H9 (cell line): ENCODE measurements at regions not wholly inside any gene's neighbourhood (a gene's known extent, or its start where the extent isn't known, plus 50 kb on each side); places are given as distances from the start of the nearest gene placed in this dataset.

ENCODE experiments used
- DNase-seq: peaks from one replicate; pipeline ENCODE4 v3.0.0-alpha.2; 2017
- H2AFZ ChIP-seq: one replicate; pipeline ENCODE4 v1.6.1; 2013; ENCODE audit warnings: mild to moderate bottlenecking, low read length, control low read depth, moderate library complexity
- H2AK5ac ChIP-seq: 2 replicates; pipeline ENCODE4 v1.6.1; 2013; ENCODE audit warnings: low read length, control low read depth, mixed read lengths; ENCODE audit not compliant: insufficient read length
- H2BK120ac ChIP-seq: one replicate; pipeline ENCODE4 v1.6.1; 2013; ENCODE audit warnings: low read depth, mild to moderate bottlenecking, low read length, control low read depth, inconsistent platforms; ENCODE audit not compliant: poor library complexity, severe bottlenecking
- H2BK12ac ChIP-seq: 2 replicates; pipeline ENCODE4 v1.6.1; 2013; ENCODE audit warnings: low read length, control low read depth, mixed read lengths, low read depth; ENCODE audit not compliant: insufficient read length
- H2BK15ac ChIP-seq: 2 replicates; pipeline ENCODE4 v1.6.1; 2013; ENCODE audit warnings: low read depth, low read length, control low read depth
- H2BK20ac ChIP-seq: one replicate; pipeline ENCODE4 v1.6.1; 2013; ENCODE audit warnings: low read depth, mild to moderate bottlenecking, low read length, control low read depth, inconsistent platforms; ENCODE audit not compliant: poor library complexity, severe bottlenecking
- H2BK5ac ChIP-seq: 2 replicates; pipeline ENCODE4 v1.6.1; 2013; ENCODE audit warnings: low read length, control low read depth, mixed read lengths; ENCODE audit not compliant: insufficient read length
- H3K14ac ChIP-seq: 2 replicates; pipeline ENCODE4 v1.6.1; 2013; ENCODE audit warnings: low read length, control low read depth; ENCODE audit not compliant: insufficient read depth
- H3K18ac ChIP-seq: 2 replicates; pipeline ENCODE4 v1.6.1; 2013; ENCODE audit warnings: low read depth, mild to moderate bottlenecking, mixed read lengths, low read length, control low read depth; ENCODE audit not compliant: insufficient read length
- H3K23ac ChIP-seq: 2 replicates; pipeline ENCODE4 v1.6.1; 2013; ENCODE audit warnings: low read length, control low read depth, mixed read lengths, low read depth; ENCODE audit not compliant: insufficient read length
- H3K23me2 ChIP-seq: 2 replicates; pipeline ENCODE4 v1.6.1; 2013; ENCODE audit warnings: low read depth, mild to moderate bottlenecking, mixed read lengths, low read length, control low read depth; ENCODE audit not compliant: insufficient read length, poor library complexity, severe bottlenecking
- H3K27ac ChIP-seq: 2 replicates; pipeline ENCODE4 v1.5.1; 2013; ENCODE audit warnings: low read length, control low read depth, mixed read lengths, low read depth; ENCODE audit not compliant: insufficient read length
- H3K27me3 ChIP-seq: 2 replicates; pipeline ENCODE4 v1.6.1; 2013; ENCODE audit warnings: low read length, control low read depth, inconsistent platforms; ENCODE audit not compliant: insufficient read depth
- H3K4ac ChIP-seq: 2 replicates; pipeline ENCODE4 v1.6.1; 2013; ENCODE audit warnings: low read depth, mild to moderate bottlenecking, control low read depth, inconsistent platforms, low read length, moderate library complexity
- H3K4me1 ChIP-seq: 2 replicates; pipeline ENCODE4 v1.6.1; 2013; ENCODE audit warnings: low read length, control low read depth, inconsistent platforms; ENCODE audit not compliant: insufficient read depth
- H3K4me2 ChIP-seq: 2 replicates; pipeline ENCODE4 v1.6.1; 2013; ENCODE audit warnings: low read length, control low read depth, mixed read lengths; ENCODE audit not compliant: insufficient read length, insufficient read depth
- H3K56ac ChIP-seq: 2 replicates; pipeline ENCODE4 v1.6.1; 2013; ENCODE audit warnings: low read depth, mild to moderate bottlenecking, mixed read lengths, low read length, control low read depth; ENCODE audit not compliant: insufficient read length
- H3K79me1 ChIP-seq: 2 replicates; pipeline ENCODE4 v1.6.1; 2013; ENCODE audit warnings: low read depth, mild to moderate bottlenecking, moderate library complexity, low read length, control low read depth, inconsistent platforms; ENCODE audit not compliant: insufficient read depth, poor library complexity, severe bottlenecking
- H3K79me2 ChIP-seq: 2 replicates; pipeline ENCODE4 v1.6.1; 2013; ENCODE audit warnings: low read length, control low read depth, inconsistent platforms; ENCODE audit not compliant: insufficient read depth
- H3K9ac ChIP-seq: 2 replicates; pipeline ENCODE4 v1.6.1; 2013; ENCODE audit warnings: low read length, control low read depth, mixed read lengths; ENCODE audit not compliant: insufficient read length; ENCODE audit errors: extremely low read depth
- H3K9me3 ChIP-seq: one replicate; pipeline ENCODE4 v1.6.1; 2013; ENCODE audit warnings: low read depth, low read length, inconsistent platforms; ENCODE audit not compliant: control insufficient read depth
- H3T11ph ChIP-seq: one replicate; pipeline ENCODE4 v1.6.1; 2013; ENCODE audit warnings: mild to moderate bottlenecking, low read length, control low read depth, inconsistent platforms
- H4K20me1 ChIP-seq: one replicate; pipeline ENCODE4 v1.6.1; 2013; ENCODE audit not compliant: control insufficient read depth, insufficient read length, insufficient read depth
- H4K5ac ChIP-seq: 2 replicates; pipeline ENCODE4 v1.6.1; 2013; ENCODE audit warnings: low read depth, mild to moderate bottlenecking, mixed read lengths, low read length, control low read depth; ENCODE audit not compliant: insufficient read length
- H4K8ac ChIP-seq: replicated peaks from 2 replicates; pipeline ENCODE4 v1.6.1; 2013; ENCODE audit warnings: low read length, control low read depth, mixed read lengths, low read depth; ENCODE audit not compliant: insufficient read length
- H4K91ac ChIP-seq: 2 replicates; pipeline ENCODE4 v1.6.1; 2013; ENCODE audit warnings: low read depth, mild to moderate bottlenecking, moderate library complexity, mixed read lengths, low read length, control low read depth; ENCODE audit not compliant: insufficient read length
- H3K27ac Mint-ChIP-seq, 3 experiments: 2 replicates in 2 of 3; 3 replicates in 1 of 3; pipeline ENCODE4 v1.8.0; 2020 to 2021; ENCODE audit warnings: mixed read lengths in 3 of 3, mild to moderate bottlenecking in 1 of 3, moderate library complexity in 1 of 3
- H3K27me3 Mint-ChIP-seq: 2 replicates; pipeline ENCODE4 v1.8.0; 2021; ENCODE audit warnings: low read depth, mild to moderate bottlenecking, moderate library complexity, mixed read lengths
- H3K36me3 Mint-ChIP-seq, 3 experiments: 2 replicates in 2 of 3; 3 replicates in 1 of 3; pipeline ENCODE4 v1.8.0; 2020 to 2021; ENCODE audit warnings: low read depth in 3 of 3, mixed read lengths in 3 of 3; ENCODE audit not compliant: insufficient read depth in 1 of 3
- H3K4me1 Mint-ChIP-seq, 2 experiments: 2 replicates each; pipeline ENCODE4 v1.8.0; 2020; ENCODE audit warnings: mixed read lengths in 2 of 2
- H3K4me3 Mint-ChIP-seq, 2 experiments: 2 replicates in 1 of 2; 3 replicates in 1 of 2; pipeline ENCODE4 v1.8.0; 2020 to 2021; ENCODE audit warnings: mild to moderate bottlenecking in 2 of 2, mixed read lengths in 2 of 2, moderate library complexity in 1 of 2
- H3K9me3 Mint-ChIP-seq, 2 experiments: 2 replicates in 1 of 2; 3 replicates in 1 of 2; pipeline ENCODE4 v1.8.0; 2020; ENCODE audit warnings: mild to moderate bottlenecking in 2 of 2, mixed read lengths in 2 of 2, moderate library complexity in 1 of 2
- CTCF ChIP-seq: fragments of 200-600 bp; sonication (generic); conservative IDR thresholded peaks from 3 replicates; pipeline ENCODE4 v1.8.0; 2021; ENCODE audit warnings: antibody characterized with exemption, mild to moderate bottlenecking
- WGBS: extraction: QIAGEN DNeasy Blood & Tissue Kit; methylation state at CpG from one replicate; pipeline ENCODE4 v1.1.7; 2013; ENCODE audit warnings: missing lambda C conversion rate, low lambda C conversion rate, mixed read lengths; ENCODE audit not compliant: insufficient read length; ENCODE audit errors: extremely low coverage; 5-methylcytosine and 5-hydroxymethylcytosine counted together

GRCh38 chr10:78291722-78292121 lies 258.1 kb downstream of the RPS24 start:
- H4K20me1 ChIP-seq: no peaks in the 10 kb centered on the region
- no peak overlapping the region for H4K91ac ChIP-seq
- H3K79me2 ChIP-seq: no peaks in the 10 kb centered on the region
- H2BK12ac ChIP-seq: no peak overlapping the region
- no peak overlapping the region for H3K56ac ChIP-seq
- no peaks in the 10 kb centered on the region for H3K79me1 ChIP-seq
- peaks cover 5% of the 10 kb centered on the region; the same call in 1 of the 2 replicates for H3K4me1 ChIP-seq
- Mint-ChIP-seq H3K9me3 (no peaks in the 10 kb centered on the region), H3K27me3 (peaks cover 6% of the 10 kb centered on the region), H3K4me3 (no peak overlapping the region), H3K27ac (no peak overlapping the region), H3K4me1 (peaks cover 33 to 48% of the 10 kb centered on the region in 2 experiments), H3K36me3 (no peaks in the 10 kb centered on the region)
- H3K4ac ChIP-seq: no peak overlapping the region
- H2BK15ac ChIP-seq: no peak overlapping the region
- H3K14ac ChIP-seq: no peak overlapping the region
- WGBS: no CpG with 5 or more reads among the region's 2 CpGs
- H3K9ac ChIP-seq: no peak overlapping the region
- H3K9me3 ChIP-seq: no peaks in the 10 kb centered on the region
- H2BK20ac ChIP-seq: no peak overlapping the region
- no peak overlapping the region for H3T11ph ChIP-seq
- H4K5ac ChIP-seq: no peak overlapping the region
- H3K23me2 ChIP-seq: peaks cover 3% of the 10 kb centered on the region
- H3K18ac ChIP-seq: no peak overlapping the region
- no peak overlapping the region for H3K4me2 ChIP-seq
- TF ChIP-seq CTCF: no peak
- H2BK120ac ChIP-seq: no peak overlapping the region
- no peak overlapping the region for H4K8ac ChIP-seq
- H2AFZ ChIP-seq: no peak overlapping the region
- DNase-seq: no peak
- H3K23ac ChIP-seq: no peak overlapping the region
- no peak overlapping the region for H2BK5ac ChIP-seq
- no peak overlapping the region for H2AK5ac ChIP-seq
- no peaks in the 10 kb centered on the region for H3K27me3 ChIP-seq
- no peak overlapping the region for H3K27ac ChIP-seq
